Upper lobe of right lung (tissue), 1 donor: ENCODE measurements at regions not wholly inside any gene's neighbourhood (a gene's known extent, or its start where the extent isn't known, plus 50 kb on each side); places are given as distances from the start of the nearest gene placed in this dataset.

Experiments used
- ATAC-seq: fragments of 200-7000 bp; cut with Tn5 transposase; one replicate; pipeline ENCODE4 v1.9.1; 2020; ENCODE audit warnings: mild to moderate bottlenecking, moderate library complexity
- DNase-seq: peaks from one replicate; pipeline ENCODE4 v3.0.0-alpha.2; 2020
- H3K27ac ChIP-seq: fragments of 200-600 bp; one replicate; pipeline ENCODE4 v1.8.0; 2022
- H3K27me3 ChIP-seq: fragments of 200-600 bp; one replicate; pipeline ENCODE4 v1.8.0; 2022; ENCODE audit warnings: mild to moderate bottlenecking
- H3K36me3 ChIP-seq: fragments of 200-600 bp; one replicate; pipeline ENCODE4 v1.8.0; 2022
- H3K4me1 ChIP-seq: fragments of 200-600 bp; one replicate; pipeline ENCODE4 v1.8.0; 2022
- H3K4me3 ChIP-seq: fragments of 200-600 bp; one replicate; pipeline ENCODE4 v1.8.0; 2022; ENCODE audit warnings: mild to moderate bottlenecking
- H3K9me3 ChIP-seq: fragments of 200-600 bp; one replicate; pipeline ENCODE4 v1.8.0; 2022
- CTCF ChIP-seq: fragments of 200-600 bp; IDR thresholded peaks from one replicate; pipeline ENCODE4 v1.8.0; 2022; ENCODE audit warnings: antibody characterized with exemption
- intact Hi-C: fragments of 100-400 bp; cut with DNase I; formaldehyde crosslinking; loops from one replicate; pipeline ENCODE4 v1.11.0; 2022
- donor health status: DM: no; HTN: yes; CAD: no; lungs with severe emphysema.

GRCh38 chr6:143562143-143562542 lies 50.6 kb upstream of the FUCA2 start:
- no peak for DNase-seq
- intact Hi-C loops, result no loop called here
- no peak for ATAC-seq
- TF ChIP-seq CTCF, result no peak
- no peaks in the 10 kb centered on the region for H3K4me1 ChIP-seq
- no peak overlapping the region for H3K27ac ChIP-seq
- H3K9me3 ChIP-seq, result no peaks in the 10 kb centered on the region
- H3K27me3 ChIP-seq, result no peaks in the 10 kb centered on the region
- no peaks in the 10 kb centered on the region for H3K36me3 ChIP-seq
- no peak overlapping the region for H3K4me3 ChIP-seq
